GM21723 (cell line): ENCODE measurements at regions not wholly inside any gene's neighbourhood (a gene's known extent, or its start where the extent isn't known, plus 50 kb on each side); places are given as distances from the start of the nearest gene placed in this dataset.

ENCODE experiments used
- ATAC-seq: cut with Tn5 transposase; IDR thresholded peaks from one replicate; pipeline ENCODE4 v1.9.1; 2021; ENCODE audit warnings: mild to moderate bottlenecking, moderate library complexity; ENCODE audit not compliant: unreplicated experiment

GRCh38 chr4:23547096-23547495 is 342.8 kb downstream of the PPARGC1A start:
- no peak for ATAC-seq

- ATAC-seq: no peak
These were observed 349.8 kb downstream of the PPARGC1A start for GRCh38 chr4:23539969-23540569.

GRCh38 chr4:23533859-23534258 is 356.0 kb downstream of the PPARGC1A start:
- ATAC-seq: no peak

- no peak for ATAC-seq
These were observed 373.1 kb downstream of the PPARGC1A start for GRCh38 chr4:23516716-23517115.

GRCh38 chr4:23504083-23504482 is 385.8 kb downstream of the PPARGC1A start:
- ATAC-seq: no peak

GRCh38 chr4:23500894-23501449 is 388.9 kb downstream of the PPARGC1A start:
- no peak for ATAC-seq

- no peak for ATAC-seq
These were observed 404.0 kb downstream of the PPARGC1A start for GRCh38 chr4:23485801-23486200.

GRCh38 chr4:23484689-23485088 is 405.2 kb downstream of the PPARGC1A start:
- ATAC-seq: no peak

GRCh38 chr4:23483320-23483960 is 406.4 kb downstream of the PPARGC1A start:
- ATAC-seq: no peak

GRCh38 chr4:23481566-23481965 is 408.3 kb downstream of the PPARGC1A start:
- ATAC-seq: no peak

GRCh38 chr4:23477905-23478304 is 411.9 kb downstream of the PPARGC1A start:
- ATAC-seq: no peak

GRCh38 chr4:23476515-23477090 is 413.2 kb downstream of the PPARGC1A start:
- no peak for ATAC-seq

- ATAC-seq: no peak
These were observed 426.8 kb downstream of the PPARGC1A start for GRCh38 chr4:23463071-23463470.

GRCh38 chr4:23458054-23458453 is 431.8 kb downstream of the PPARGC1A start:
- no peak for ATAC-seq

GRCh38 chr4:23456864-23457263 is 433.0 kb downstream of the PPARGC1A start:
- ATAC-seq: no peak

- ATAC-seq: no peak
These were observed 434.2 kb downstream of the PPARGC1A start for GRCh38 chr4:23455456-23456158.

- ATAC-seq: no peak
These were observed 448.2 kb downstream of the PPARGC1A start for GRCh38 chr4:23441530-23442069.

GRCh38 chr4:23438764-23439163 is 451.1 kb downstream of the PPARGC1A start:
- ATAC-seq: no peak

- ATAC-seq: no peak
These were observed 460.4 kb downstream of the PPARGC1A start for GRCh38 chr4:23429497-23429896.

- no peak for ATAC-seq
These were observed 464.3 kb downstream of the PPARGC1A start for GRCh38 chr4:23425570-23425969.

- ATAC-seq: no peak
These were observed 466.3 kb downstream of the PPARGC1A start for GRCh38 chr4:23423540-23423939.
